GM21737 (cell line): ENCODE measurements at regions not wholly inside any gene's neighbourhood (a gene's known extent, or its start where the extent isn't known, plus 50 kb on each side); places are given as distances from the start of the nearest gene placed in this dataset.
"Not testable (repeated sequence)": the region's sequence is repeated elsewhere in the genome, so short reads cannot be mapped to it uniquely, and the experiment has no call there.

Experiments
- ATAC-seq: cut with Tn5 transposase; IDR thresholded peaks from one replicate; pipeline ENCODE4 v1.9.1; 2021; ENCODE audit warnings: mild to moderate bottlenecking, moderate library complexity; ENCODE audit not compliant: unreplicated experiment

DNA sequence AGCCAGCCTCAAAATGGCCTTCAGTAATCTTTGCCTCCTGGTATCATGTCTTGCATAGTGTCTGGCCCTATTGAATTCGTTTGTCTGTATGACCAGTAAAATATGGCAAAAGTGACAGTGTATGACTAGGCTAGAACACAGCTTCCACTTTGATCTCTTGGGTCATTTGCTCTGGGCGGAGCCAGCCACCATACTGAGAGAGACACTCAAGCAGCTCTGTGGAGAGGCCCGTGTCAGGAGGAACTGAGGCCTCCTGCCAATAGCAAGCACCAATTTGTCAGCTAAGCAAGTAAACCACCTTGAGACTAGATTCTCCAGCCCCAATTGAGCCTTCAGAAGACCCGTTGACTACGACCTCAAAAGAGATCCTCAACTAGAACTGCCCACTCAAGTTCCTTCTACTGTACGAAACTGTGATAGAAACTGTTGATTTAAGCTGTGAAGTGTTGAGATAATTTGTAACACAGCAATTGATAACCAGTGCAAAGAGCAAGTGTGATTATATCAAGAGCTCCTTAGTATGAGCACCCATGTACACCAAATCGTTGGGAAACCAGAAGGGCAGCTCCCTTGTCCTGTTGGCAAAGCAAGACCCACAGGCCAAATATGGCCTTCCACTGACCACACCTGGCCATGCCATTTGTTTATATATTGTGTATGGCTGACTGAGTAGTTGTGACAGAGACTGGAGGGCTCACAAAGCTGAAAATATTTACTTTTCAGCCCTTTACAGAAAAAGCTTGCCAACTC, 52.7 kb upstream of the SERBP1 start:
- no peak for ATAC-seq

GRCh38 chr1:67484492-67484891, 54.3 kb upstream of the SERBP1 start:
- ATAC-seq = no peak

GRCh38 chr1:67485046-67485811, 55.0 kb upstream of the SERBP1 start:
- ATAC-seq = no peak

DNA sequence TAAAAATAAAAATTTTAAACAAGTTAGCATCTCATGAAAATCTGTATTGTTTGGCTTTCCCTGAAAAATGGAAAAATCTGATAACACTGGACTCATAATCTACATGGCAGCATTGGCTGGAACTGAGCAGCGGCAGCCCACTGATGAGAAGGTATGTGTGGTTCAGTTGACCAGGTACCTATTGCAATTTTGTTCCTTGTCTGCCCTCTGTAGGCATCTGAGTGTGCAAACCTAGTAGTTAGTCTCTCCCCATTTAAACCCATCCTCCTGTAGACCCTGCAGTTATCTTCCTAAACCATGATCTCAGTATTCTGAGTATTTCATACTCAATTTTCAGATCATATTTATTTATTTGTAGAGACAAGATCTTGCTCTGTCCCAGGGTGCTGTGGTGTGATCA, 59.4 kb upstream of the SERBP1 start:
- ATAC-seq = no peak

GRCh38 chr1:67491280-67491679, 61.1 kb upstream of the SERBP1 start:
- ATAC-seq = no peak

DNA sequence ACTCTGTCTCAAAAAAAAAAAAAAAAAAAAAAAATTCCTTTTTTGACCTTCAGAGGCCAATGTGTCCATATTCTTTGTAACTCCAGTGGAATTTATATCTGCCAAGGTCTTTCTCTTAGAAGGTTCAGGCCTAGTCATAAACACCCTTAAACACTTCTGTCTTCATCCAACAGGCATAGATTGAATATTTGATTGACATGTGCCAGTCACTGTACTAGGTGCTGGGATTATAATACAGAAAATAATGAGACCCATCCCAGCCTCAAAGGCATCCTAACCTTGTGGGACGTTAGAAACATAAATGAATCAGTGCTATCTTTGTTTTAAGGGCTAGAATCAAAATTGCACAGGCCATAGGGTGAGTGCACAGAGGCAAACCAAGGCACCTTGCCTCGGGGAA, 62.9 kb upstream of the SERBP1 start:
- no peak for ATAC-seq

DNA sequence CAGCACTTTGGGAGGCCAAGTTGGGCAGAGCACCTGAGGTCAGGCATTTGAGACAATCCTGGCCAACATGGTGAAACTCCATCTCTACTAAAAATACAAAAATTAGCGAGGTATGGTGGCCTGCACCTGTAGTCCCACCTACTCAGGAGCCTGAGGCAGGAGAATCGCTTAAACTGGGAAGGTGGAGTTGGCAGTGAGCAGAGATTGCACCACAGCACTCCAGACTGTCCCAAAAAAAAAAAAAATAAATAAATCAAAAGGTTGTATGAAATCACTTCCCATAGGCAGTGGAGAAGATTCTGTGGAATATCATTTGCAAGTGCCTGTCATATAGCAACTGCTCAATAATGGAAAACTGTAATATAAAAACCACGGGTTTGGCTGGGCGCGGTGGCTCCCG, 65.1 kb upstream of the SERBP1 start:
- ATAC-seq = no peak

GRCh38 chr1:67496329-67496728, 66.1 kb upstream of the SERBP1 start:
- no peak for ATAC-seq

DNA sequence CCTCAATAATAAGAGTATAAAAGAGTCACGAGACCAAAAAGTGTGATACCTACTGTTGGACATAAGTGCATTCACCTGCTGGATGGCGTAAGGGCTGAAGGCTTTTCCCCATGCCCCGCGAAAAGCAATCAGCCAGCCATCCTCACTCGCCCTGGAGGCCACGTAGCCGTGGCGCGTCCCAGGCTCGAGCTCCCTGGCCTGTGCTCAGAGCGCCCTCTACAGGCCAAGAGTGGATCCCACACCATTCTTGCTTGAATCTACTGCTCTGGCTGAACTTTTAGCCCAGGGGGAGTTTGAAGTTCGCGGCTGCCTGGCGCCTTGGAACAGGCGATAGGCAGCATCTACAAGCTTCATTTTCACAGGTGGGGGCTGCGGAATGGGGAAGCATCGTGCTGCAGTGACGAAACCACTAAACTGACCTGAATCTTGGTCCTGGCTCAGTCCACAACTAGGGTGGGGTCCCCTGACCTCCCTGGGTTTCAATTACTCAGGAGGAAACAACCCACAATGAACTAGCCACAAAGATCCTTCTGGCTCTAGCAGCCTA, 70.3 kb upstream of the SERBP1 start:
- ATAC-seq = peak; percentile 99

GRCh38 chr1:67503974-67504373, 73.8 kb upstream of the SERBP1 start:
- no peak for ATAC-seq

- ATAC-seq = not testable (repeated sequence)
Measured at GRCh38 chr1:67513392-67514294, 83.4 kb upstream of the SERBP1 start.

GRCh38 chr1:67514300-67514699, 84.1 kb upstream of the SERBP1 start:
- ATAC-seq = no peak

DNA sequence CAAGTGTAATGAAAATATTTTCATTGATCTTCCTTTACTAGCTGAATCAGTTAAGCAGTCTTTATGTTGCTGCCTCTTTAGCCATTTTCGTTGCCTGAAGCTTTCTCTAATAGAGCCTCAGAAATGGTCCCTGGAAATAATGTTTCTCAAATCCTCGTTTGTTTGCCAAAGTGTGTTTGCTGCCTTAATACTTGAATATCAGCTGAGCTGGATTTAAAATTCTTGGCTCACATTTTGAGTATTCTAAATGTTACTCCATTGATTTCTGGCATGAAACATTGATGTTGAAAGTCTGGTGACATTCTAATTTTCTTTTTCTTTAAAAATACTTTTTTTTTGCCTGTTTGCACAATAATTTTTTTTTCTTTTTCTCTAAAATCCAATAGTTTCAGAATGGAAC, 84.6 kb upstream of the SERBP1 start:
- no peak for ATAC-seq

GRCh38 chr1:67515324-67516080, 85.3 kb upstream of the SERBP1 start:
- no peak for ATAC-seq

GRCh38 chr1:67517046-67517445, 86.8 kb upstream of the SERBP1 start:
- no peak for ATAC-seq

DNA sequence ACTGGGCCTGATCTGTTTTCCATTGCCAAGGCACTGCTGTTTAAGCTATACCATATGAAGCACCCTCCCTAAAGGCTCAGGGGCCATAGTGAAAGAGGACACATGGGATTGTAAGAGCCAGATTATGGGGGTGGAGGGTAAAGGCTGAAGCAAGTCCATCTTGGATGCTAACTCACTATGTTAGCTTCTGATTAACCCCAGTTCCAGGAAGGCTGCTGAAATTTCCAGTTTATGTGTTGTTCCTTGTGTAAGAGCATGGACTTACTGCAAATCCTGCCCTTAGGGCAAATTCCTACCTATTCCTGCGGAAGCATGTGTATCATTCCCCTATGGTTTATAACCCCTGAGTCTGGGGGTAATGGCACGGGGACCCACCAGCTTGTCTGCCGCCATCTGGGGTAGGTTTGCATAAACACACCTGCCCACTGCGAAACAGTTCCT, 91.8 kb upstream of the SERBP1 start:
- ATAC-seq = no peak

GRCh38 chr1:67522793-67523192, 92.6 kb upstream of the SERBP1 start:
- ATAC-seq = no peak

DNA sequence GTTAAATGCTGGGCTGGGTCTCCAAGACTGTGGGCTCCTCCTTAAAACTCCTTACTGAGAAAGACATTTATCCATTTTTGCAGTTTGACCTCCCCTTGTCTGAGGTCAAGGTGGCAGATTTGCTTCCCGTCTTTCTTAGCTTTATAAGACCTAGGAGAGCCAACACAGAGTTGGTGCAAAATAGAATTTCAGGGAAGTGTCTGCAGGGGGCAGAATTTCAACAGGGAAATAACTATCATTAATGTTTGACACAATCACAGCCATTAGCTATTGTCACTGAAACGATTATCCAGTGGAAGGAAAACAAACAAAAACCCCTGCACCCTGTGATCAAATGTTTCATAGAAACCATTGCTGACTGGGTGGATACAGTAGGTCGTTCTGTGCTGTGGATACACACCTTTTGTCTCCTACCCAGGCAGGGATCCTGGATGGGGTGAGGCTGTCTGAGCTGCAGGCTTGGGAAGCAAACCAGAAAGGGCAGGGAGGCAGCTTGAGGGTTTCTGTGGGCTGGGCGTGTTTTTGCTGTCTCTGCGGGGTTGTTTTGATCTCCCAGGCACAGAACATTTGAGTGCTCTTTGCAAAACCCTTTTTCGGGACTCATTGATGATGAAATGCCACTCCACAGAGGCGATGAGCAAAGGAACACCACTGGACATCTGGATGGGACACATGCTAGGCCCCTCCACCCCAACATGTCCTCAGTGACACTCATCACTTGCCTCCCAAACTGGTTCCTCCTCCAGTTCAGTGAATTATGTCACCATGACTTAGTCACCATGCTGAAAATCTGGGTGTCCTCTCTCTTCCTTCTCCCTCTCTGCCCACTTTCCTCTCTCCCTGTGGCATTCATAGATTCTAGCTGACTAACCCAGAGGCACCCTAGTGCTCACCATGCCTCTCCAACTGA, 94.2 kb upstream of the SERBP1 start:
- no peak for ATAC-seq

GRCh38 chr1:67525053-67525760, 95.0 kb upstream of the SERBP1 start:
- ATAC-seq = no peak
